Stimulated activated naive CD8-positive, alpha-beta T cell treated with anti-CD3 and anti-CD28 coated beads, Interleukin-15, Interleukin-2, amounts not matched to agents 100 ng/mL and 50 ng/mL, for 24 hours (primary cell): ENCODE measurements at regions not wholly inside any gene's neighbourhood (a gene's known extent, or its start where the extent isn't known, plus 50 kb on each side); places are given as distances from the start of the nearest gene placed in this dataset.

Experiments
- H3K27ac Mint-ChIP-seq: one replicate; pipeline ENCODE4 v1.8.0; 2021; ENCODE audit warnings: mild to moderate bottlenecking, mixed read lengths
- H3K27me3 Mint-ChIP-seq: one replicate; pipeline ENCODE4 v1.8.0; 2021; ENCODE audit warnings: mixed read lengths
- H3K36me3 Mint-ChIP-seq: one replicate; pipeline ENCODE4 v1.8.0; 2021; ENCODE audit warnings: low read depth, mixed read lengths
- H3K4me1 Mint-ChIP-seq: one replicate; pipeline ENCODE4 v1.8.0; 2021; ENCODE audit warnings: low read depth, mixed read lengths
- H3K4me3 Mint-ChIP-seq: one replicate; pipeline ENCODE4 v1.8.0; 2021; ENCODE audit warnings: mild to moderate bottlenecking, mixed read lengths
- H3K9me3 Mint-ChIP-seq: one replicate; pipeline ENCODE4 v1.8.0; 2021; ENCODE audit warnings: mixed read lengths

DNA sequence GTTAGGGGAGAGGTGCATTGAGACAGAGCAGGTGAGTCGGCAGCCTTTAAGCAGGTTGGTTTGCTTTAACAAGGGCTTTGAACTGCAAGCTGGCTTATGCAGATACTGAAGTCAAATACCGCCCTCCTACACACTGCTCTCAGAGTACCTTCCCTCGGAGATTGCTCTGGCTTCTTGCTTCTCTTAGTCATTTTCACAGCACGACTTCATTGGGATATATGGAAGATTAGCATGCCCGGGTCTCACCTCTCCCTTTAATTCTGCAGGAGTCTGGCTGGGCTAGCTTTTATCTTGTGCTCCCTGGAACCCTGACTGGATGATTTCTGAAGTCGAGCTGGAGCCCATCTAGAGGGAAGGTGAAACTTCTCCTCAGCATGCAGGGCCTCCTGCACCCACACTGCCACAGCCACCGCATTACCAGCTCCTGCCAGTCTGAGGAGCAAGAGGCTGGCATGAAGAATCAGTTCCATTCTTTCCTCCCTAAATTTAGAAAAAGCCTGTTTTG is 395.5 kb upstream of the HNRNPA3 start:
- H3K27ac Mint-ChIP-seq, result peak overlapping the region; percentile 37
- peaks cover 25% of the 10 kb centered on the region for H3K4me1 Mint-ChIP-seq
- H3K9me3 Mint-ChIP-seq, result no peaks in the 10 kb centered on the region
- H3K4me3 Mint-ChIP-seq, result no peak overlapping the region
- no peaks in the 10 kb centered on the region for H3K36me3 Mint-ChIP-seq
- H3K27me3 Mint-ChIP-seq, result no peaks in the 10 kb centered on the region

DNA sequence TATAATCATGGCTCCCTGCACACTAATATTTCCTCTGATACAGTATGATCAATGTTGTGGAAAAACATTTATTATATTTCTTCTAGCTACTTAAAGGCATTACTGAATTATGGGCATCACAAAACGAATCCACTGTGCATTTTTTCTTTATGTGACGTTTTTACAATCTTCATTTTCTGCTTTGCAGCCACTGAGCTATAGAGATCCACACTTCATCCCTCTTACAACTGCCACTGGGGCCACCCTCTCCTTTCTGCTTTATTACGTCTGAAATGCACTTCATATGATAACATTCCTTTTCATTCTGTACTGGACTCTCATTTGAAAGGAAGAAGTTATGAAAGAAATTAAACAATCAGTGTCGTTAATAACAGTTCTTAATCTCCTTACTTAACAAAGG is 394.5 kb upstream of the HNRNPA3 start:
- no peaks in the 10 kb centered on the region for H3K27me3 Mint-ChIP-seq
- H3K36me3 Mint-ChIP-seq, result no peaks in the 10 kb centered on the region
- no peak overlapping the region for H3K27ac Mint-ChIP-seq
- no peaks in the 10 kb centered on the region for H3K9me3 Mint-ChIP-seq
- no peak overlapping the region for H3K4me3 Mint-ChIP-seq
- H3K4me1 Mint-ChIP-seq, result peaks cover 28% of the 10 kb centered on the region

DNA sequence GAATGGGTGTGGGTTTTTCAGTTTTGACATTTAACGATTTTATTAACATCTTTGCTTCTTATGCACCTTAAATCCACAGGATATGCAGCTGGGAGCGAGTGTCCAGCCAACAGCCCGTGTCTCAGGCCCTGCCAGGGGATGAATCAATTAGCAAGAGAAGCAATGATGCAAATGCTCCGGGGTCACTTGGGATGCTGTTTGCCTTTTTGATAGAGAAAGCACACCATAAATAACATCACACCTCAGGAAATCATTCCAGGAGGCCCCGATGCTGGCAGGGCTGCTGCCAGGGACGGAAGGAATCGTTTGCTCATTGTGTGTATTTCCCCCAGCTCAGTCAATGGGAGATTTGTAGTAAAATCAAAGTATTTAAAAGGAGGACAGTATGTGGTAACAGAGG is 394.0 kb upstream of the HNRNPA3 start:
- Mint-ChIP-seq H3K4me3 (no peak overlapping the region), H3K36me3 (no peaks in the 10 kb centered on the region), H3K9me3 (no peaks in the 10 kb centered on the region), H3K27ac (no peak overlapping the region), H3K4me1 (peaks cover 28% of the 10 kb centered on the region), H3K27me3 (no peaks in the 10 kb centered on the region)

DNA sequence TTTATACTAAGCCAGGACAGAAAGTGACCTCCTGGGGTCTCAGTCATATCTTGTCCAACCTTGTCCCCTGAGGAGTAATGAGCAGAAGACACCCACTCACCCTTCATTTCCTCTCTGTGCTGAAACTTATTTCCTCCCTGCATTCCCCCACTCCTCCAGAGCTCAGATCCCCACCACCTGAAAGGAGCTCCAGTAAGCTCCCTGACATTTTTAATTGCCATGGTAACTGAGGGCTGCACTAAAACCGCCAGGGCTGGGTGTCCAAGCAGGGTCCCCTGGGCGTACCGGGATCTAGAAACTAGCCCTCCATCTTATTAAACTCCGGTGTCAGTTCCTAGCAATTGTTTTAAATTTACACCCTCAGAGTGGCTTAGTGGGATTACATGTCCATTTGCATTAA is 393.3 kb upstream of the HNRNPA3 start:
- no peak overlapping the region for H3K4me3 Mint-ChIP-seq
- H3K27me3 Mint-ChIP-seq, result no peaks in the 10 kb centered on the region
- no peaks in the 10 kb centered on the region for H3K36me3 Mint-ChIP-seq
- H3K4me1 Mint-ChIP-seq, result peaks cover 34% of the 10 kb centered on the region
- no peaks in the 10 kb centered on the region for H3K9me3 Mint-ChIP-seq
- H3K27ac Mint-ChIP-seq, result no peak overlapping the region

DNA sequence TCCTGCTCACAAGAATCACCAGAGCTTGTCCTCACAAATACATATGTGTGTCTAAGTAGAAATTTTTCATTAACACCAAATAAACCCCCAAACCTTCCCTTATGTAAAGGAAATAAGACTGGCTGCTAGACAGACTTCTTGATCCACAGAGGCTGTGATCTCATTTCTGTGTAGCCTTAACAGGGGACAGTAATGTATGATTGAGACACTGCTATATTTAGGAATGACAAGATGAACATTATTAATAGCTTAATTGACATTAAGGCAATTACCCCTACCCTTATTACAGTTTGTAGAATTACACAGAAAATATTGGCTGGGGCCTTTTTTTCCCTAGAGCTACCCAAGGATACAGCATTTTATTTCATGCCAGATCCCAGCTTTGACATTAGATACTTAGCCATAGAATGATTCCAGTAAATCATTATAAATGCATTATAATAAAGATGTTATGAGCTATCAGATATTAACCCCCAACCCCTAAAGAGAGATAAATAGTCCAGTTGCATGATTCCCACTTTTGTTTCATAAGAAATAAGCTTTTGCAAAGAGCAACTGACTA is 392.1 kb upstream of the HNRNPA3 start:
- Mint-ChIP-seq H3K4me1 (peaks cover 41% of the 10 kb centered on the region), H3K9me3 (no peaks in the 10 kb centered on the region), H3K4me3 (no peak overlapping the region), H3K27me3 (no peaks in the 10 kb centered on the region), H3K36me3 (no peaks in the 10 kb centered on the region), H3K27ac (no peak overlapping the region)

DNA sequence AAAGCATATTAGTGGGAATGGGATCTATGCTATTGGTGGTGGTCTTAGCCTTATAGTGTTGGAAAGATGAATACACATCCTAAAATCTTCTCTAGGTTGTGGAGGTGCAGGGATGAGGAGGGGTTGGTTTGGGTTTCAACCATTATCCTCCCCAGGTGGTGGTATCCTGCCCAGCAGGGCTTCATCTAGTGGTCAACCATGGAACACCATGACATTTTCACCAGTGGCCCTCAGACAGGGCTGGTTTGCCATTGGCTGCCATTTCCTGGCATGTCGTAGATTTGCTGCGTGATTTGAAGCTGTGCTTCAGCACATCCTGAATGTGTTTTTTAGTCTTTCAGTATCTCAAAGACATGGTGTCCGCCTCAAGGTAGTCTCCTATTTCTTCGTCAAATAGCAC is 391.2 kb upstream of the HNRNPA3 start:
- Mint-ChIP-seq H3K4me3 (no peak overlapping the region), H3K36me3 (no peaks in the 10 kb centered on the region), H3K9me3 (no peaks in the 10 kb centered on the region), H3K4me1 (peaks cover 44% of the 10 kb centered on the region), H3K27me3 (no peaks in the 10 kb centered on the region), H3K27ac (no peak overlapping the region)

DNA sequence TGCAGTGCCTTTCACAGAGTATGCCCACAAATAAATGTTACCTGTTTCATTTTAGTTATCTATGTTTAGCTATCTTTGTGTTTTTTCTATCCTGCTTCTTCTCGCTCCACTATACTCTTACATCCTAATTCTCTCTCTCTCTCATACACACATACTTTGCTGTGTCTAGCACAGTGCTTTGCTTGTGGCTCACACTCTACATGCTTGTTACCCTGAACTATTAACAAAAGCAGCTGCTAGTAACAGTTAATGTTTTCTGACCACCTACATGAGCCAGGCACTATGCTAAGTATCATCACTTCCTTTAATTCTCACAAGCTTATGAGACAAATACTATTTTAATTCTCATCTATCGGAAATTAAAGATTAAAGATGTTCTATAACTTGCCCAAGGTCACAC is 390.5 kb upstream of the HNRNPA3 start:
- H3K9me3 Mint-ChIP-seq, result no peaks in the 10 kb centered on the region
- no peaks in the 10 kb centered on the region for H3K27me3 Mint-ChIP-seq
- no peaks in the 10 kb centered on the region for H3K36me3 Mint-ChIP-seq
- no peak overlapping the region for H3K27ac Mint-ChIP-seq
- H3K4me3 Mint-ChIP-seq, result no peak overlapping the region
- peaks cover 45% of the 10 kb centered on the region for H3K4me1 Mint-ChIP-seq

DNA sequence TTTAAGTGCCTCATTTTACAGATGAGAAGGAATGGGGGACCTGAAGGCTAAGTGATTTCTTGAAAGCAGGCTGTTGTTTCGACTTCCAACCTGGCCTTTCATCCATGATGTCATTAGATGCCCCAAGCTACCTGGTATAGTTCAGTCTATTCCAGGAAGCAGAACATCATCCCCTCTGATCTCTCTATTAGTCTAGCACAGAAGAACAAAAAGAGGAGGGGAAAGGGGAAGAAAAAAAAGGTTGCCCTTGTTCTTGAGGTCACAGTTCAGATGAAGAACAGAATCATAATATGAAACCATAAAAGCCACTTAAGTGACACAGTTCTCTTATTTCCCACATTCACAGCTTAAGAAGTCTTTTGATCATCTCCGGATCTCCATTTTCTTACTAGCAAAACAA is 386.2 kb upstream of the HNRNPA3 start:
- Mint-ChIP-seq H3K4me3 (peak overlapping the region; percentile 55), H3K4me1 (peaks cover 53% of the 10 kb centered on the region), H3K36me3 (no peaks in the 10 kb centered on the region)

DNA sequence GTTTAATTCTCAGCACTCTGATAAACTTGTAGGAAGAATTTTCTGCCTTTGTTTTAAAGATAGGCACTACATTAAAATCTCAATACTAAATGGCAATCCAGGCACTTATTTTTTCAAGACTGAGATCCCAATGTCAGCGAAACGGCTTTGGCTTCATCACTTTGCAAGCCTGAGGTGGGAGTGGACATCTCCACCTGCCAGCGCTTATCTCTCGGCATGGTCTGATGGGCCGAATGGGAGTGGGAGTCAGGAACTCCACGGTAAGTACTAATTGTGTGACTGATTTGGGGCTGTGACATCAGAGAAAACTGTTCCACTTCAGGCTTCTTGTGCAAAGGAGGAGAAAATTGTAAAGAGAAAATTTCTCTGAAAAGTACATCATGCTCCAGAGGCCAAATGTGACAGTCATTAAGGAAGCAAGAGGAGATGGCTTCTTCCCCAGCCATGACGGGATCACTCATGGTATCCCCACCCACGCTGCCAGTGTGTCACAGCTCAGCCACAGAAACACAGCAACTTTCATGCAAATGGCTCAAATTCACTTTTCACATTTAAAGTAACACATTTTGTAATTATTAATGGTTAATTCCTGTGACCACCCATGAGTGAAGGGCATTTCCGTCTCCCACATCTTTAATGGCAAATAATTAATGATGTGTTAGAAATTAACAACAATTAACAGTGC is 385.5 kb upstream of the HNRNPA3 start:
- no peaks in the 10 kb centered on the region for H3K9me3 Mint-ChIP-seq
- peaks cover 50% of the 10 kb centered on the region for H3K4me1 Mint-ChIP-seq
- H3K4me3 Mint-ChIP-seq, result peak overlapping the region; percentile 55
- H3K36me3 Mint-ChIP-seq, result no peaks in the 10 kb centered on the region
- no peaks in the 10 kb centered on the region for H3K27me3 Mint-ChIP-seq
- peak overlapping the region; percentile 84 for H3K27ac Mint-ChIP-seq

More for the DNA sequence above, 386.2 kb upstream of the HNRNPA3 start:
- Mint-ChIP-seq H3K9me3 (no peaks in the 10 kb centered on the region), H3K27ac (peak overlapping the region; percentile 84), H3K27me3 (no peaks in the 10 kb centered on the region)

DNA sequence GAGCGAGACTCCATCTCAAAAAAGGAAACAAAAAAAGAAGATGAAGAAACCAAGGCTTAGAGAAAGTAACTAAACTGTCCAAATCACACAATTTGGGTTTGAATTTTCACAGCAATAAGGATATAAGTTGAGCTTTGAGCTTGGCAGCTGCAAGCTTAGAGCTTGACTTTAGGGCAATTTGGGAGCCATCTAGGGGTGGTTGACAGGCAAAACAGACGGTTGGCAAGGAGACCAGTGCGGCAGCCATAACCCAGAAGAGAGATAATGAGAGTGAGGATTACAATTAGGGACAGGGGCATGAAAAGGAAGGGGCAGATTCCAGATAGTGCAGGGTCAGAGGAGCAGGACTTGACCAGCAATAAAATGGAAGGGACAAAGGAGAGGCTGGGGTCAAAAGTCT is 382.2 kb upstream of the HNRNPA3 start:
- Mint-ChIP-seq H3K4me3 (no peak overlapping the region), H3K27me3 (no peaks in the 10 kb centered on the region), H3K36me3 (no peaks in the 10 kb centered on the region), H3K9me3 (no peaks in the 10 kb centered on the region), H3K27ac (no peak overlapping the region), H3K4me1 (peaks cover 30% of the 10 kb centered on the region)

DNA sequence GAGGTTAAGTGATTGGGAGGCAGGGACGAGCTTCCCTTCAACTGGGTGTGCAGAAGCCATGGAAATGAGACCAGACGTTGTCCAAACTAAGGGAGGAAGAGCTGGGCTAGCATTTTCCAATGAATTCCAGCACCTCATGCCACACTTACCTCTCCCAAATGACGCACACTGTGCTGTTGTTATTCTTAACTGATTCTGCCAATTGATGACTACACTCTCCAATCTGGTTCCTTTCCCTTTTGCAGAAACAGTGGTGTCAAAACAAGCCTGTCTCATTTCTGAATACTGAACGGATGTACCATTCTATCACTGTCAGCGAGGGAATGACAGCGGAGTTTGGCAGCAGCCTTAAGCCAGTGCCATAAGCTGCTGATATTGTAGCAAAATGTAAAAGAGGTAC is 380.5 kb upstream of the HNRNPA3 start:
- Mint-ChIP-seq H3K36me3 (no peaks in the 10 kb centered on the region), H3K4me3 (no peak overlapping the region), H3K27ac (no peak overlapping the region), H3K4me1 (peaks cover 14% of the 10 kb centered on the region), H3K9me3 (no peaks in the 10 kb centered on the region), H3K27me3 (no peaks in the 10 kb centered on the region)

DNA sequence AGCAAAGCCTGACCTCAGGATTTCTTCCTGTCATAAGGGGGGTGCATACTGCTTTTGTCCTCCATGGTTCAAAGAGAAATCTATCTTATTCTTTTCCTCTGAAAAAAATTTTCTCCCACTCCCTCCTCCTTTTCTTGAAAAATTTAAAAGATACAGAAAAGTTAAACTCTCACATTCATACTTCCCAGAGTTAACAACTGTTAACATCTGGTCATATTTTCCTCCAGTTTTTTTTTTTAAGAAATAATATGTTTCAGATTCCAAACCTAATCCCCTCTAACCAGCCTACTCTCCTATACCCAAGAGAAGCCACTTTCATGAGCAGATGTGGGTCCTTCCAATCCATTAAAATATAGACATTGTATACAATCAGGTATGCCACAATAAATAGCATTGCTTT is 378.9 kb upstream of the HNRNPA3 start:
- Mint-ChIP-seq H3K36me3 (no peaks in the 10 kb centered on the region), H3K27ac (no peak overlapping the region), H3K4me3 (no peak overlapping the region), H3K9me3 (no peaks in the 10 kb centered on the region), H3K27me3 (no peaks in the 10 kb centered on the region), H3K4me1 (peaks cover 3% of the 10 kb centered on the region)

DNA sequence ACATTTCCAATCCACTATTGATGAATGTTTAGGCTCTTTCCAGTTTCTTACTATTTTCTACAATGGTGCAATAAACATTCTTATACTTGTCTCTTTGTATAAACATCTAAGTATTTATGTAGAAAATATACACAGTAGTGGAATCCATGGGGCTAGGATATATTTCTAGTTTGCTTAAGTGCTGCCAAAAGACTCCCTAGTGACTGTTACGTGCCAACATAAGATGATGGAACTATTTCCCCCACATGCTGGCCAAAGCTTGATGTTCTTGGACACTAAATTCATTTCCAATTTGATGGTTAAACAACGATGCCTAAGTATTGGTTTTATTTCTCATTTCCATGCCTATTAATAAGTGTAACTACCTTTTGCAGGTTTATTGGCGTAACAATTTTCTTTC is 378.4 kb upstream of the HNRNPA3 start:
- Mint-ChIP-seq H3K9me3 (no peaks in the 10 kb centered on the region), H3K4me1 (peaks cover 3% of the 10 kb centered on the region), H3K27ac (no peak overlapping the region), H3K27me3 (no peaks in the 10 kb centered on the region), H3K4me3 (no peak overlapping the region), H3K36me3 (no peaks in the 10 kb centered on the region)

DNA sequence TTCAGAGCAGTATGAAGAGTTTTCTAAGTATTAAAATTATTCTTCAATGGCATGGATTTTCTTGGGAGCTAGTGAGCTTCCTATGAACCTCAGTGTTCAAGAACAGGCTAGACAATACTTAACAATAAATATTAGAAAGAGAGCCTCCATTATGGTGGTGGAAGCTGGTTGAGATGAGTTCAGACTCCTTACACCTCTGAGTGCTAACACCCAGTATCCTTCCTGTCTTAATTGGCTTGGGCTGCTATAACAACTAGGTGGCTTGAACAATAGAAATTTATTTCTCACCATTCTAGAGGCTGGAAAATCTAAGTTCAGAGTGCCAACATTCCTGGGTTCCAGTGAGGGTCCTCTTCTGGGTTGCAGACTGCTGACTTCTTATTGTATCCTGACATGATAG is 369.4 kb upstream of the HNRNPA3 start:
- Mint-ChIP-seq H3K4me1 (peaks cover 5% of the 10 kb centered on the region), H3K9me3 (peaks cover 8% of the 10 kb centered on the region), H3K36me3 (no peaks in the 10 kb centered on the region), H3K4me3 (no peak overlapping the region), H3K27ac (no peak overlapping the region), H3K27me3 (no peaks in the 10 kb centered on the region)

DNA sequence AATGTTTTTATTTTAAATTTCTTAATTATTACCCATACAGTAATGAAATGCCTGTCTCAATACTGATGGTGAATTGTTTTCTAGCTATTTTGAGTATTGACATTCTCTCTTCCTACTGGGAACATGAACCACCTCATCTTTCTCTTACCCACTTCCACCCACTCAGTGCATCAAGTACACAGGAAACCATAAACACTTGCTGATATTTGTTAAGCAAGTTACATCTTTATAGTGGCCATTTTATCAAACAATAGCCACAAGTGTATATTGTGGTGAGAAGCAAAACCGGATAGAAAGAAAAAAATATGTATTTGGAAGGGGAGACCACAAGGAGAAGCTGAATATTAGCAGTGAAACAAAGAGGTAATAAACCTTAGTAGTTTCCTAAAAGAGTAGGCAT is 368.1 kb upstream of the HNRNPA3 start:
- H3K9me3 Mint-ChIP-seq, result peaks cover 11% of the 10 kb centered on the region
- no peaks in the 10 kb centered on the region for H3K36me3 Mint-ChIP-seq
- H3K4me1 Mint-ChIP-seq, result peaks cover 5% of the 10 kb centered on the region
- H3K27ac Mint-ChIP-seq, result no peak overlapping the region
- H3K4me3 Mint-ChIP-seq, result no peak overlapping the region
- no peaks in the 10 kb centered on the region for H3K27me3 Mint-ChIP-seq

DNA sequence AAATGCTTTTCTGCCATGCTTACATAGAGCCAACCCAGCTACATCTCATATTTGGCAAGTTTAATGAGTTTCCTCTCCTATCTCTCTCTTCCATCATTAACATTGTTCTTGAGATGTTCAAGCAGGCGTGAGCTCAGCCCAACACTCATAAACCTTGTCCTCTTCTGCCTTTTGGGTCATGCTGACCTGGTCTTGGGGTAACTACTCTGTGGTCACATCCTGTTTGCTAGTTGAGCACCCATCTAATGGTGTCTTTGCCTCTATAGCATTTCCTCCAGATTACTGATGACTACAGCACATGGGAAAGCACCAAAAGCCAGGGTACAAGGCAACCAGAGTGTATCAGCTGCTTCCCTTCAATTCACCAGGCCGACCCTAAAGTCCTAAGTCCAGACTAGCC is 366.9 kb upstream of the HNRNPA3 start:
- H3K36me3 Mint-ChIP-seq, result no peaks in the 10 kb centered on the region
- H3K4me1 Mint-ChIP-seq, result peaks cover 5% of the 10 kb centered on the region
- H3K4me3 Mint-ChIP-seq, result no peak overlapping the region
- no peak overlapping the region for H3K27ac Mint-ChIP-seq
- no peaks in the 10 kb centered on the region for H3K27me3 Mint-ChIP-seq
- H3K9me3 Mint-ChIP-seq, result peaks cover 11% of the 10 kb centered on the region
